ENCODE measurements at regions not wholly inside any gene's neighbourhood (a gene's known extent, or its start where the extent isn't known, plus 50 kb on each side); places are given as distances from the start of the nearest gene placed in this dataset.

DNA sequence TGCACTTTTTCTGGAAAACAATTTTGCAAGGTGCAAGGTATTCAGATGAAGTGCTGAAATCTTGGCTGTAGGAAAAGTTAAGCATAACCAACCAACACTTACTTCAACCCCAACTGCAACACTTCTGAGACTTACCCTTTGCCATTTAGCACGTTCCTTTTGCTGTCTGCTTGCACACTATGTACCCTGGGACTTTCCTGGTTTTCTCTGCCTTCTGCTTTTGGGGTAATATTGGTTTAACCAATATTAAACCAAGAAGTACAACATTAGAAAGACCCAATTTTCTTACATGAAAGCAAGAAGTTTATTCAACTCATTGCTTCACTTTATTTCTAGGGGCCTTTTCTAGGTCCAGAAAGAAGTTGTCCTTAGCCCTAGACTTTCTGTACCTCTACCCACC lies 193.0 kb downstream of the HLX start:
- no peak for DNase-seq

DNA sequence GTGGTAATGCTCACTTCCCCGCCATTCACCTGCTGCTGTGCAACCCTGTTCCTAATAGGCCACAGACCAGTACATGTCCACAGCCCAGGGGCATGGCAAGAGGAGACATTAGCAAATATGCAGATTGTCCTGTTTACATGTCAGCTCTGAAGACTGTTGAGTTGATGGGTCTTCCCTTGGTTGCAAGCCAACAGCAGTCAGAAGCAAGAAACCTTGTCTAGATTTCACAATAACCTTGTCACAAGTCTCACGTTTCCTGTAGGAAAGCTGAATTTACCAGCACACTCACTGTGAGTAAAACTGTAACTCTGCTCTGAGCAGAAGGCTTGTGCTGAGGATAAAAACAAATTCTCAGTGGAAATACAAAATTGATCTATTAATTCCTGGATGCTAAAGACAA lies 195.1 kb downstream of the HLX start:
- DNase-seq: no peak

DNA sequence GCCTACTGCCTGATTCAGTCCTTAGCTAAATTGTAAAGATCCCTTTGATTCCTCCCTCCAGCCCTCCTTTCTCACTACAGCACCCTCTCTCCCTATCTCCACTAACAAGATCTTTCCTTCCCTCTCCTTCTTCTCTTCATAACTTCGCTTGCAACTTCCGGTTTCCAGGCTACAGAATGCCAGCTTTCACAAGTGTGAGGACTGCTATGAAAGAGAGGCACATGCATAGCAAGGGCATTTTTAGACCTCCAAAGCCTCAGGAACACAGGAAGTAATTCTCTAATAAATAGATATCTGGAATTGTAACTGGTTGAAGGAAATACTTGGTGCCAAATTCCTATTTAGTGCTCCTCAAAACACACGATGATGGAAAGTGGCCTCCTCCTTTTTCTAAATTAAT lies 196.7 kb downstream of the HLX start:
- DNase-seq: no peak

DNA sequence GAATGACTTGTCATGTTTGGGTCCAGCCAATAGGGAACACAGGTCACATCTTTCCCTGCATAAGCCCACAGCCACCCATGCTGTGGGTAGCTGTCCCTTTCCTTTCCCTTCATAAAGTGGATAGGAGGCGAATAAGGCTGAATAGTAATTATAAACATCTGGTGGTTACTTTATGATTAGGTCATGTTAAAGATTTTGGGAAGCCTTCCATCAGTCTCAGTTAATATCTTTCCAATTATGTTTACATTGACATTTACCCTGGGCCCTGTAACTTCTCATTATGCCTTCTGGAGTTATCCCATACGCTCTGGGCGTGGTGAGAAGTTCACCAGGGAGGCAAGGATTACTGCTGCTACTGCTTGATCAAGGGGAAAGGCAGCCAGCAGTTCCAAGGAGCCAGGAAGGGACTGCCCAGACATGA lies 197.2 kb downstream of the HLX start:
- DNase-seq: no peak

DNA sequence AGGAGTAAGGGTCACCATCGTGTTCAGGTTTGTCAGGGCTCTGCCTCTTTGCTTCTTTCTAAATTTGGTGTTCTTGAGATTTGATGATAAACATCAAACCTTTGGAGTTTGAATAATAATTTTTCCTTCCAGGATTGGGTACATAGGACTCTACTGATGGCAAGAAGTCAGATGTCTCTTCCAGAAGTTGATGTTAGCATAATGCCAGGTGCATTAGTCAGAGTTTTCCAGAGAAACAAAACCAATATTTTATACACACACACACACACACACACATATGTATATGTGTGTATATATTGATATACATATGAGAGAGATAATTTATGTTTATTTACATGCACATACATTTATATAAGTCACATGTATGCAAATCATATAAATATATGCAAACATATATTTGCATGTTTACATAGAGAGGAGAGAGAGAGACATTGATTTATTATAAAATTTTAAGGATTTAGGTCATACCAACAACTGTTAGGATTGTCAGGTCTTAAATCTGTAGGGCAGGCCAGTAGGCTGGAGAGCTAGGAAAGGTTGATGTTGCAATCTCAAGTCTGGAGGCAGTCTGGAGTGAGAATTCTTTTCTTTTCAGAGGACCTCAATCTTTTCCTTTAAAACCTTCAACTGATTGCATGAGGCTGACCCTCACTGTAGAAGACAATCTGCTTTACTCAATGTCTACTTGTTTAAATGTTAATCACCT lies 199.2 kb downstream of the HLX start:
- no peak for DNase-seq

DNA sequence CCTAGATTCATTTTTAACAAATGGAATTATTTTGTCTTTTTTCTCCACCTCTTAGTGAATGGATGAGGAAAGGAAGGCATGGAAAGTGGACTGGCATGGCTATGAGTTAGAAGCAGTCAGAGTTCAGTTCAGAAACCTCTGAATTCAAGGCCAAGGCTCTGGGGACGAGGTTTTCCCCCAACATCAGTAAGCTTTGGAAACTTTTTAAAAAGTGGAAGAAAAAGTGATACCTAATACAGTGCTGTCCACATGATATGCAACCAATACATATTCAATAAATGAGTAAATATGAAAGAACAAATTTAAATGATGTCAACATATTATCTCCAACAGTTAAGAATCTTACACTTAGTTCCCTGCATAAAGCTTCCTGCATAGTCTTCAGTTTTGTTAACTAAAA lies 204.7 kb downstream of the HLX start:
- DNase-seq: no peak

DNA sequence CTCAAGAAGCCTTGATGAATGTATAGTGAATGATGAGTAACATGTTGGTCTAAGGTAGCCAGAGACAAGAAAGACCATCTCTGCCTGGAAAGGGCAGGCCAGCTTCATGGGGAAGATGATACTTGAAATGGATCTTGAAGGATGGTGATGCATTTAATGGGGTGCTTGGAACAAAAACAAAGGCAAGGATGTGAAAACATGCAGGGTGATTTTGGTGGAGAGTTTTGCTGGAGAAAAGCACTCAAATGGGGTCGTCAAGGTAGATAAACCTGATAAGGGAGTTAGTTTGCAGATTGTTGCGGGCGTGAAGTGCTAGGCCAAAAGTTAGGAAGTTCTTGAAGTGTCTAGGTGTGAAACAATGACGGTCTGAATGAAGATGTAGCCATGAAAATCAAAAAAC lies 205.4 kb downstream of the HLX start:
- no peak for DNase-seq

DNA sequence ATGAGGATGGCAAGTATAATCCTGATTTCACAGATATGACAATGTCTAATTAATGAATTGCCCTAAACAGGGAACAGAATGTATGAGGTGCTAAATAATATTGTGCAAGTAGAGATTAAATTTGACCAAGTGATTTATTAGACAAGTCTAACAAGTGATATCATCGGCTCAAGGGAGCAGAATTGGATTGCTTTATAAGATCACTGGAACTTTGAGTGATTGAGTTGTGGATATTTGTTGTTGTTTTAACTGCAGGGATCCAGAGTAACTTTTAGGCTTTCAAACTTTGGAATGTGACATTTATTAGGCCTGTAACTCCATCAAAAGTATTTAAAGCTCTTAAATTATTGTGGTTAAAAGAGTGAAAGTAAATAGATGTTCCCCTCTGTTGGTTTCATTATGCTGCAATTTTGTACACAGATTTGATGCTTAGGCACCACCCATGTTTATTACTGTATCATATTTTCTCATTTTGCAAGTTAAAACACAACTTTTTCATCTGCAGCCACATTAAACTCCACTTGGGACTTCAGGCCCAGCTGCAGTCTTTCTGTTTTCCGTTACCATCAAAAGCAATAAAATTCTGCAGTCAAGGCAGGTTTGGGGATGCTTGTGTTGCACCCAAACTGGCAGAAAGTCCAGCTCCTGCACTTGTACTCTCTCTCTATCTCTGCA lies 206.6 kb downstream of the HLX start:
- no peak for DNase-seq

DNA sequence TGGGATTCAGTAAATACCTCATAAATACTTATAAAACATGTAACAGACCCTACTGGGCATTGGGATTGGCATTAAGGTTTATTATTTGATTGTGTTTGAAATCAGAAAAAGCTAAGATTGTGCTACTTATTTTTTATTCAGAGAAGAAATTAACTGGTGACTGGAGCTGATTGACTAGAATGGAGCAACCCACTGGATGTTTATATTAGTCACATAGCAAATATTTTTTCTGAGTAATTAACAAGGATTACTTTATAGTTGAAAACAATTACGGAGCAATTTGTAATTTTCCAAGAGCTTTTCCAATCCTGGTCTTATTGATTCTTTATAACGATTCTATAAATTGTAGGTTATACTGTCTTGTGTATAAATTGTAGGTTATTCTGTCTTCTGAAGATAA lies 208.7 kb downstream of the HLX start:
- DNase-seq: no peak

DNA sequence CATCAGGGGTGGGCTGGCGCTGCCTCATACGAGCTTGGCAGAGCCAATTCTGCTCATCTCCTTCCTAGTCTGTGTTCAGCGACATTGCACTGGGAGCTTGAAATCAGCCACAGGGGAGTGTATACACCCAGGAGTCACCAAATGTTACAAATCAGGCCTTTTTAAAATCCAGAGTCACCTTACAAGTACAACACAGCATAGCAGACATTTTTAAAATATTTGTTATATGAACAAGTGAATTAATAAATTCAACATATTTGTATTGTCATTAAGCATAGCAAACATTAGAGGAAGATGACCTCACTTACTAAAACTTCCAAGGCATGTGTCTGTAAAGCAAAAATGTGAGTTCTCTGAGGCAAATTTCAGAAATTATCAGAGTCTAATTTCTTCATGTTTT lies 210.0 kb downstream of the HLX start:
- no peak for DNase-seq

DNA sequence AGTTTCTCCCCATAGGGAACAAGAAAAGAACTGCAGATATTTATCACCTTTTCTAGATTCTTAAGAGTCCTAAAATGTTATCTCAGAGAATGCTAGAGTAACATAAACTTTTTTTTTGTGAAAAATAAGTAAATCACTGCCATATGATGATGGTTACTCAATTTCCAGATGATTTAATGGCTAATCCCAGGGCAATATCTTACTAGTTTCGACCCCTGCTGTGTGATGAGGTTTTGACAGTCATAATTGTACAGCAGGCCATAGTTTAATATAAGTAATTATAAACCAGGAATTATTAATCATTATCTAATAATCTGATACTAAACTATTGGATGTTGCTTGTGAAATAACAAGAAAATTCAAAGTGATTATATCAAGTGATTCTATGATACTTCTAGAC lies 210.6 kb downstream of the HLX start:
- DNase-seq: no peak

DNA sequence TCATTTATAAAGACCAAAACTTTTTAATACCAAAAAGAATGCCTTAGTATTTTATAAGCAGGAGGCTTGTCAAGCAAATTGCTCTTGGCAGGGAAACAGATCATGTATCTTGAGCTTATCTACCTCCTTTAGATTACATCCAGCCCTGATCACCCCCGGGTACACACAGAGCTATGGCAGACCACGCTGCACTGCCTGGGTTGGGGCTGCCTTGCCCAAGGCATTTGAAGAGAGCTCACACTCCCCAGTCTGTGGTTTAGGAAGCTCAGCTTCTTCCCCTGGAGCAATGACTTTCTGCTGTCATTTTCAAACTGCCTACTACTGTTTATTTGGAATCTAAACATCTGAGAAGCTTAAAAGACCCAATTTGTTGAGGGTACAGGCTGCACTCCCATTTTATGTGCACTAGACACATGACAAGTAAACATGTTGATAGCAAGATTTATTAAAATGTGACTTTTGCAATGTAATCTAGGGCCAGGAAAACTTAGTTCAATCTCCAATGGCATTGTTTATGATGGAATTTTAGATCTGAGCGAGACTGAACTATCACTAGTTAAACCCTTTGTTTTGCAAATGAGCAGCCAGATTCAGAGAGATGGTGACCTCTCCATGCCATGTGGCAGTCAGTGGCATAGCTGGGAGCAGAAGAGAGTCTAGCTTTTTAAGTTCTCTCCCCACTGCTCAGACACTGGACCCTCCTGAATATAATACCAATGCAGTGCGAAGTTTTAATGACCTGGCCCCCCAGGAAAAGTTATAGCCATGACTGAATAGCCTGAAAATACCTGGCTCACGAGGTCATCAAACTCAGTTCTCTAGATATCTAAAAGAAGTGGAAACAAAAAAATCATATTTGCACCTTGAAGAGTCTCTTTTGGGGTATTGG lies 214.9 kb downstream of the HLX start:
- no peak for DNase-seq

DNA sequence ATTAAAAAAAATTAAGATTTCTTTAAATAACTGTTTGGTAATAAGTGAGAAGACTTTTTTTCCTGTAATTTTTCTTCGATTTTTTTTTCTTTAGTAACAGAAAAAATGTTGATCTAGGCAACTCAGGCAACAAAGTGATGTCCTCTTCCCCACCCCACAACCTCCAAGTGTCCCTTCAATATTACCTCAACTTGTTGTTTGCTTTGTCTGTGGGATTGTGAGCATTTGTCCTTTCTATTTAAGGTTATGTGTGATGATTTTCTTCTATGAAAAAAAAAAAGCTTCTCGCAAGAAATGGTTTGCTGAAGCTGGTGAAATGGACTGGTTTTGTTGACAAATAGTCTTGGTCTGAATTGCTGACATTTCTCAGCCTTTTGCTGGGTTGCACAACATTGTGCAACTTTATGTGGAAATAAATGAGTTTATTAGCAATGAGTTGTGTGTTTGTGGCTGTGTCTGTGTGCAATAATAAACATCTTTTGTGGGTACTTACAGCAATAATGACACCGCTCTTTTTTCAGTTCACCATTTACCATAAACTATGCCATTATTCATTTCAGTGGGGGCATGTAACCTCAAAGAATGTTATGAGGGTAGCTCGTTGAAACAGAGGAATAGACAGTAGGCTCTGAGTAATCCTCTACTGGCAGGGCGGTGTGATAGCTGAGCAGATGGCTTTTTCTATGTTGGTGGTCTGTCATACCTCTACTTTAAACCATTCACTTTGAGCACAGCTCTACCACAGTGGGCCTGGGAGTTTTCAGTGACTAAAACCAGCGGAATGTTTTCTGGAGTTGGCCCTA lies 218.4 kb downstream of the HLX start:
- DNase-seq: no peak

DNA sequence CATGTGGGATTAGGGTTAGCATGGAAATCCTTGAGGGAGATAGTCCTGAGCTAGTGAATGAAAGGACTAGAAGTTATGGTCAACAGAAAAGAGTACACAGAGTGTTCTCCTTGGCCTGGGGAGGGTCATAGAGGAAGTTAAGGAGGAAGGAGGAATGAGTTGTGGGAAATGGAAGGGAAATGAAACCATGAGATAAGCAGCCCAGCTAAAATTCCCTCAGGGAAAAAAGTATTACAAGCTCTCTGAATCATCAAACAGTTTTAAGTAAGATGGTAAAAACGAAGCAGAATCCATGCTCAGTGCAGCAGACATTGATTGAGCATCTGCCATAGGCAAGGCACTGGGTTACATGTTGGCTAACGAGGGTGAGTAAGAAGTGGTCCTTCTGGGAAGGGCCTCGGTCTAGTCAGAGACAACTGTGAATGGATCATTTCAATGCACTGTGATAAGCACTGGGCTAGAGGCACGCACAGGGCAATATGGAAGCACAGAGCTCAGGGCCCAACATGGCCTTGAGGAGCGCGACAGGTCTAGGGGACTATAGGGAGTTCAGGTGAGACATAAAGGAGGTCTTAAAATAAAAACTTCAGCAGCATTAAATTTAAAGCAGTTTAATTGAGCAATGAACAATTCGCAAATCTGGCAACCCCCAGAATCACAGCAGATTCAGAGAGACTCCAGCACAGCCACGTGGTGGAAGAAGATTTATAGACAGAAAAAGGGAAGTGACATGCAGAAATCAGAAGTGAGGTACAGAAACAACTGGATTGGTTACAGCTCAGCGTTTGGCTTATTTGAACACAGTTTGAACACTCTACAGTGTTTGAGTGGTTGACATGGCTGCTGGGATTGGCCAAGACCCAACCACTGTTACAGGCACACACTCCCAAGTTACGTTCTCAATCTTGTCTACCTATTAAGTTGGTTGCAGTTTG lies 219.5 kb downstream of the HLX start:
- DNase-seq: no peak

DNA sequence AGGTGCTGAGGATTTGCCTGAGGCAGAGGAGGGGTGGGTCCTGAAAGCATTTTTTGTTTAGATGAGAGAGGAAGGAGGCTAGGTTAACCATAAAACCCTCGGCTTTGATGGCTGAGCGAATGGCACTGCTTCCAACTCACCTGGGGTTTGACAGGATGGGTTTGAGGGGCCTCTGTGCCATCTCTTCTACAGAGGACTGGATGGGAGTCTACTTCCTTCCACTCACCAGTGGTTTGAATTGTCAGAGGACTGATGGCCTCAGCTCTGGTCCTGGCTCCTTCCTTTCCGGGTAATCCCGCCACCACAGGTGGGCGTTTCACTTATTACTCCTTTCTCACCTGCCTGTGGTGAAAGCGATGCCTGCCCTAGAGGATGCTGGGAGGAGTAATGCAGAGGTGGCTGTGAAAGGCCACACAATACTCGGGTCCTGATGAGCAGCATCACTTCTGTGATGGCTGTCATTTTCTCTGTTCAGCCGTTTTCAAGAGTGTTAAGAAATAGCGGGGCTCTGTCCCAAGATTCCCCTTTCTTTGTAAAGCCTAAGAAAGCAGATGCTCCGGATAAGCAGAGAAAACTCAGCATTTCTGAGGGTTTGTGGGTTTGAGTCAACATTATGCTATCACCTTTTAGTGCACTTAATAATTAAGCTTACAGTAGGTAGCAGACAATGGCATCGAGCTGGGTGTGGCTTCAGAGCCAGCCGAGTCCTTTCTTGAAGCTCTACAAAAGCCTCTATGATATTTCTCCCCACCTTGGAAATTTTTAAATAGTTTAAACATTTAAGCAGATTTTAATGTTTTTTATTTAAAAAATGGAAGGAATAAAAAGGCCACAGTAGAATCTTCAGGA lies 220.7 kb downstream of the HLX start:
- no peak for DNase-seq

DNA sequence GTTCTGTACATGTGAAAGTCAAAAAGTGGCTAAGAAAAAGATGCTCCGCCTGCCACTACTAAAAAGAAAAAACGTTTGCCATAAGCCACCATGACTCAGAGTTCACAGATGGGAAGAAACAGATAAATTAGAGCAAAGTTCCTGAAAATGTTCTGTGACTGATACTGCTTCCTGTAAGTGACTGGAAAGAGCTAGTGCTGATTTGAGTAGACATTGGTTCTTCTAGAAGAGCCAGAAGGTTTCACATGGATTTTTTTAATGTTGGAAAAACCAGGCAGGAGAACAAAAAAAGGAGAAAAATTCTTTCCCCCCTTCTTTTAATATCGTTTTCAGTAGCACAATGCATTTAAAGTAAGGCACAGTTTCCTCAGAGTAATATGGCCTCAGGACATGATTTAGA lies 221.4 kb downstream of the HLX start:
- DNase-seq: no peak

DNA sequence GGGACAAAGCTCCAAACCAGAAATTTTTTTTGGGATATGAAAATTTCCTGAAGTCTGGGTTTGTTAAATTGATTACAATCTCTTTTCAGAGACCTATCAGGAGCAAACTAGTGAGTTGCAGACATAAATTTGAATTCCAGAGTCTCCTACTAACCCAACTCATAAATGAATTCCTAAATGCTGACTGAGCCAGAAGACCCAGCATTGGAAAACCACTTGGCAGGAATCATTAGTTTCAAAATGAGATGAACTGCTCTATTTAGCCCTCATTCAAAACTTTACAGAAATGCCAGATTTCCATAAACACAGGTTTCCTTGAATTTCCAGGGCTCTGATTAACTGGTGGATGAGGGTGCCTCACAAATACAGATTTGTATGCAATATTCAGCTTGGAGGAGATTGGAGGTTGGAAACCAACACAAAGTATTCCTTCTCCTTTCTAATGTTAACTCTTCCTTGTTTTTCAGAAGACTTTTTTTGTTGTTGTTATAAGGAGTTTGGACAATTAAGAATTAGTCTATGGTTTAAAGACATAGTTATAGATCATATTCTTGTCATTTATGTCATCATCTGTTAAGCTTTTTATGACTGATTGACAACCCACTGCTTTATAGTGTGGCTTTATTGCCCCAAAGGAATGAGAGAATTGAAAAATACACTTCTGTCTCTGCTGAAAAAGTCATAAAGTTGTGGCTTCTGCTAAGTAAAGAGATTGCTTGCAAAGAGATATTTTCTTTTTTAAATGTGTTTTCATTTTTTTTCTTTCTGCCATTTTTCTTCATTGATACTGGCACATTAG lies 222.8 kb downstream of the HLX start:
- DNase-seq: no peak

DNA sequence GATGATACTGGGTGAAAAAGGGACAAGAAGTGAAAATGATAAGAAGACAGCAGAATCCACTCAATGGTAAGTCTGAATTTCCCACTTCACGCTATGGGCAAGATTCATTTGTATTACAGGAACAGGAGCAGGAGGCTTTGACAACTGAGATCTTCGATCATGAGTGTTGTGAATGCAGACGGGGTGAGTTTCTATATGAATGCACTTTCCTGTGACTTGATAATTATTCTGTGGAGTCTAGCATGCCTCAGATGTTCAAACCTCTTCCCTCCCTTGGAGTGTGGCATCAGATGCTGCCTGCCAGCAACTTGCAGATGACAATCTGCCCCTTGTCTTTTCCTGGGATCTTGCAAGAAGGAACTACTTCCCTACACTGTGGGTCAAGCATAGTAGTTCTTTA lies 225.4 kb downstream of the HLX start:
- DNase-seq: no peak

DNA sequence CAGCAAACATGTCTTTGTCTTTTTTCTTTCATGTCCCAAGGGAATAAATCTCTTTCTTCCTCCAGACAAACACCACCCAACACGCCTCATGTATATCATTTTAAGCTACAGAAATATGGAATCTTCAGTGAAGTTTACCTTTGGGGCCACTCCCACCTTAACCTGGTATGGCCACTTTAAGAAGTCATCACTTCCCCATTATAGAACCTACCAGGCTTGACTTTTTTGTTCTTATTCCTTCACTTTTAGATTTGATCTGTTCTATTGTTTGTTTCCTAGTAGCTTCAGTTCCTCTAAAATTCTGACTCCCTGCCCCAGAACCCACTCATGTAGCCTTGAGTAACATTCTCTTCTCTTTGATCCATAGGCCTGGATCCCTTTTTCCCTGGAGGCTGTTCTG lies 226.3 kb downstream of the HLX start:
- no peak for DNase-seq

DNA sequence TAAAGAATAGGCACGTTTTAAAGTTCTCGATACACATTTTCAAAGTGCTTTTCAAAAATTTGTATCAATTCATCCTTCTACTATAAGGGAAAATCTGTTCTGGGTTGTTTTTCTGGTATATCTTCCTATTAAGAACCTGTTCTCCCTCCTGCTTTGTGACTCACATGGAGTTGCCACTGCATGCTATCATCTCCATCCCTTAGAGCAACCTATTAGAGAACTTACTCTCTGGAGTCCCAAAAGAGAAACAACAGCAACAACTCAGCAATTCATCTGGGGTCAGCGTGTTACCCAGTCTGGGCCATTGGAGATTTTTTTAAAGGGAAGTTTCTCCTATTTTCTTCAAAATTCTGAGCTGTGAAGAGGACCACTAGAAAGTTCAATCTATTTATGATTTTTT lies 227.4 kb downstream of the HLX start:
- DNase-seq: no peak
